ENCODE measurements at regions not wholly inside any gene's neighbourhood (a gene's known extent, or its start where the extent isn't known, plus 50 kb on each side); places are given as distances from the start of the nearest gene placed in this dataset.

GRCh38 chr5:82789095-82789494, 288.1 kb downstream of the TMEM167A start:
- POLR2A ChIA-PET = no interaction called here
- CTCF ChIA-PET = no interaction called here

GRCh38 chr5:82786748-82787147, 290.4 kb downstream of the TMEM167A start:
- ChIA-PET POLR2A (no interaction called here), CTCF (interaction anchor here (0.9 to 1.2 kb wide), 2 partner anchors 15 to 434 kb away, joined by 4 read pairs; no protein-coding TSS in a partner anchor)
- H3K4me3 ChIP-seq (ENCODE audit: low read depth, low read length) = no peak overlapping the region
- DNase-seq (ENCODE audit: low read depth, low spot score) = no peak
- TF ChIP-seq CTCF (IDR thresholded peaks at IDR 0.05; ENCODE audit: insufficient read depth, low read length, missing control alignments) = no peak

More at GRCh38 chr5:82789095-82789494, 288.1 kb downstream of the TMEM167A start:
- no peak overlapping the region for H3K4me3 ChIP-seq (ENCODE audit: low read depth, low read length)
- DNase-seq (ENCODE audit: low read depth, low spot score) = no peak
- TF ChIP-seq CTCF (IDR thresholded peaks at IDR 0.05; ENCODE audit: insufficient read depth, low read length, missing control alignments) = no peak

GRCh38 chr5:82785882-82786509, 291.2 kb downstream of the TMEM167A start:
- DNase-seq (ENCODE audit: low read depth, low spot score) = no peak
- no peak overlapping the region for H3K4me3 ChIP-seq (ENCODE audit: low read depth, low read length)
- ChIA-PET POLR2A (no interaction called here), CTCF (interaction anchor here (1.2 kb wide), 1 partner anchor 434 kb away, joined by 4 read pairs; no protein-coding TSS in a partner anchor)
- TF ChIP-seq CTCF (IDR thresholded peaks at IDR 0.05; ENCODE audit: insufficient read depth, low read length, missing control alignments) = no peak

DNA sequence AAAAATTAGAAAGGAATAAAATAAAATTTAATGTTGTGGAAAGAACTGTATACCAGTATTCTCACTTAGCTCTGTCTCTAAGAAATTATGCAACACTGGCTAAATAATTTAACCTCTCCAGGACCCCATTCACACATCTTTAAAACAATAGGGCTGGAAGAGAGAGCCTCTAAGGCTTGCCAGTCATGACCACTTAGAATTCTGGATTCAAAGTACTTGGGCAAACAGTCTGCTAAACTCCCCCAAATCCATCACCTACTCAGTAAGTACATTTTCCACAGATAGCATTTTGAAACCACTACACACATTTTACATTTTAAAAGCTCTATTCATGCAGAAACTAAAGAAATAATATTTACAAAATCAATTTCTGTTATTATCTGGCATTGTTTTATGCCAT, 291.7 kb downstream of the TMEM167A start:
- TF ChIP-seq CTCF (IDR thresholded peaks at IDR 0.05; ENCODE audit: insufficient read depth, low read length, missing control alignments) = no peak
- CTCF ChIA-PET = no interaction called here
- H3K4me3 ChIP-seq (ENCODE audit: low read depth, low read length) = no peak overlapping the region
- no peak for DNase-seq (ENCODE audit: low read depth, low spot score)
- POLR2A ChIA-PET = no interaction called here

GRCh38 chr5:82784521-82784920, 292.7 kb downstream of the TMEM167A start:
- no peak overlapping the region for H3K4me3 ChIP-seq (ENCODE audit: low read depth, low read length)
- TF ChIP-seq CTCF (IDR thresholded peaks at IDR 0.05; ENCODE audit: insufficient read depth, low read length, missing control alignments) = no peak
- POLR2A ChIA-PET = no interaction called here
- CTCF ChIA-PET = no interaction called here
- no peak for DNase-seq (ENCODE audit: low read depth, low spot score)

DNA sequence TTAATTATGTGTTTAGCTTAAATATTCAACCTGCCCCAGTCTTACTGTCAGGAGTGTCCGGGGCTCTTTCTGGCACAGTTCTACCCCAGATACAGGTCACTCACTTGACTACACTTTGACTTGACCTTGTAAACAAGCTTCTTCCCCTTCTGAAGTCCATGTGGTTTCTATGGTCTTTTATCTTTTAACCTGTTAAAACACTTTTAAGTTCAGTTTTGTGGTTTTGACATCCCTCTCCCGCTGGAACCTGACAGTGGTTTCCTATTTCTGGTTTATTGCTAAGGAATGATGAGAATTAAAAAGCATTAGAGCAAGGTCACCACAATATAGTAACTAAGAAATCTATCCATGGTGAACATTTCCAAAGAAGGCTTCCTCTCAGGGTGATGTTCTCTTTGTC, 300.1 kb downstream of the TMEM167A start:
- no peak overlapping the region for H3K4me3 ChIP-seq (ENCODE audit: low read depth, low read length)
- DNase-seq (ENCODE audit: low read depth, low spot score) = no peak
- no peak for TF ChIP-seq CTCF (IDR thresholded peaks at IDR 0.05; ENCODE audit: insufficient read depth, low read length, missing control alignments)
- ChIA-PET CTCF (no interaction called here), POLR2A (no interaction called here)
